HEK293 (cell line): ENCODE measurements at regions not wholly inside any gene's neighbourhood (a gene's known extent, or its start where the extent isn't known, plus 50 kb on each side); places are given as distances from the start of the nearest gene placed in this dataset.

Experiments
- REST ChIP-seq: fragments of 450-650 bp; formaldehyde crosslinking; IDR thresholded peaks from 2 replicates; pipeline ENCODE4 v1.5.1; 2016; ENCODE audit warnings: missing biosample characterization, missing genetic modification characterization
- SP2 ChIP-seq: fragments of 450-650 bp; formaldehyde crosslinking; IDR thresholded peaks from 2 replicates; pipeline ENCODE4 v1.5.1; 2016; ENCODE audit warnings: missing biosample characterization, missing genetic modification characterization
- ZNF175 ChIP-seq: fragments of 450-650 bp; formaldehyde crosslinking; IDR thresholded peaks from 2 replicates; pipeline ENCODE4 v1.5.1; 2016; ENCODE audit warnings: missing biosample characterization, missing genetic modification characterization
- ZNF274 ChIP-seq, 2 experiments: fragments of 200-500 bp in 1 of 2; fragments of 450-650 bp in 1 of 2; sonication (Bioruptor generic) in 1 of 2; formaldehyde crosslinking in 1 of 2; IDR thresholded peaks; 2 replicates each; pipeline versions ENCODE4 v1.5.1 to v1.6.1; 2014 to 2016; ENCODE audit warnings: borderline replicate concordance in 1 of 2, inconsistent platforms in 1 of 2, low read length in 1 of 2, missing biosample characterization in 1 of 2, missing genetic modification characterization in 1 of 2
- ZNF354C ChIP-seq: fragments of 450-650 bp; formaldehyde crosslinking; IDR thresholded peaks from 2 replicates; pipeline ENCODE4 v1.5.1; 2016; ENCODE audit warnings: missing biosample characterization, missing genetic modification characterization, low read depth, borderline replicate concordance
- ZNF423 ChIP-seq: fragments of 450-650 bp; formaldehyde crosslinking; IDR thresholded peaks from 2 replicates; pipeline ENCODE4 v1.5.1; 2016; ENCODE audit warnings: missing biosample characterization, missing genetic modification characterization
- ZNF514 ChIP-seq: fragments of 450-650 bp; formaldehyde crosslinking; IDR thresholded peaks from 2 replicates; pipeline ENCODE4 v1.5.1; 2016; ENCODE audit warnings: missing biosample characterization, missing genetic modification characterization
- ZNF629 ChIP-seq: fragments of 450-650 bp; formaldehyde crosslinking; IDR thresholded peaks from 2 replicates; pipeline ENCODE4 v1.5.1; 2017; ENCODE audit warnings: missing biosample characterization, missing genetic modification characterization
- ZNF670 ChIP-seq: fragments of 450-650 bp; formaldehyde crosslinking; IDR thresholded peaks from 2 replicates; pipeline ENCODE4 v1.5.1; 2016; ENCODE audit warnings: missing biosample characterization, missing genetic modification characterization, low read depth
- ZNF707 ChIP-seq: fragments of 450-650 bp; formaldehyde crosslinking; IDR thresholded peaks from 2 replicates; pipeline ENCODE4 v1.5.1; 2016; ENCODE audit warnings: missing biosample characterization, missing genetic modification characterization
- TF ChIP-seq, protein P1 (sequence below): fragments of 450-650 bp; formaldehyde crosslinking; IDR thresholded peaks from 2 replicates; pipeline ENCODE4 v1.5.1; 2016; ENCODE audit warnings: missing biosample characterization, missing genetic modification characterization

DNA sequence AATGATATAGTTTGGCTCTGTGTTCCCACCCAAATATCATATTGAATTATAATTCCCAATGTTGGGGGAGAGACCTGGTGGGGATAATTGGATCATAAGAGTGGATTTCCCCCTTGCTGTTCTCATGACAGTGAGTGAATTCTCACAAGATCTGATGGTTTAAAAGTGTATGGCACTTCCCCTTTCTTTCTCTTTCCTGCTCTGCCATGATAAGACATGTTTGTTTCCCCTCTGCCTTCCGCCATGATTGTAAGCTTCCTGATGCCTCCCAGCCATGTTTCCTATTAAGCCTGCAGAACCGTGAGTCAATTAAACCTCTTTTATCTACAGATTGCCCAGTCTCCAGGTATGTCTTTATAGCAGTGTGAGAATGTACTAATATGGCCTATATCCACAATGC lies 126.7 kb upstream of the GMNC start:
- TF ChIP-seq ZNF707 (no peak), REST (tag by site-specific recombination) (no peak), ZNF175 (no peak), ZNF670 (tag by site-specific recombination) (no peak), SP2 (no peak), ZNF354C (no peak), ZNF274 (IDR thresholded peaks at IDR 0.05; ENCODE audit: low read length) (no peak), ZNF274 (tag by site-specific recombination; IDR thresholded peaks at IDR 0.05; ENCODE audit: borderline replicate concordance) (no peak), ZNF423 (no peak), ZNF629 (tag by site-specific recombination) (no peak), ZNF514 (tag by site-specific recombination) (no peak)
- TF ChIP-seq, protein P1, sequence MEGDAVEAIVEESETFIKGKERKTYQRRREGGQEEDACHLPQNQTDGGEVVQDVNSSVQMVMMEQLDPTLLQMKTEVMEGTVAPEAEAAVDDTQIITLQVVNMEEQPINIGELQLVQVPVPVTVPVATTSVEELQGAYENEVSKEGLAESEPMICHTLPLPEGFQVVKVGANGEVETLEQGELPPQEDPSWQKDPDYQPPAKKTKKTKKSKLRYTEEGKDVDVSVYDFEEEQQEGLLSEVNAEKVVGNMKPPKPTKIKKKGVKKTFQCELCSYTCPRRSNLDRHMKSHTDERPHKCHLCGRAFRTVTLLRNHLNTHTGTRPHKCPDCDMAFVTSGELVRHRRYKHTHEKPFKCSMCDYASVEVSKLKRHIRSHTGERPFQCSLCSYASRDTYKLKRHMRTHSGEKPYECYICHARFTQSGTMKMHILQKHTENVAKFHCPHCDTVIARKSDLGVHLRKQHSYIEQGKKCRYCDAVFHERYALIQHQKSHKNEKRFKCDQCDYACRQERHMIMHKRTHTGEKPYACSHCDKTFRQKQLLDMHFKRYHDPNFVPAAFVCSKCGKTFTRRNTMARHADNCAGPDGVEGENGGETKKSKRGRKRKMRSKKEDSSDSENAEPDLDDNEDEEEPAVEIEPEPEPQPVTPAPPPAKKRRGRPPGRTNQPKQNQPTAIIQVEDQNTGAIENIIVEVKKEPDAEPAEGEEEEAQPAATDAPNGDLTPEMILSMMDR (tag by site-specific recombination) = no peak
